GM12891 (cell line): ENCODE measurements at regions not wholly inside any gene's neighbourhood (a gene's known extent, or its start where the extent isn't known, plus 50 kb on each side); places are given as distances from the start of the nearest gene placed in this dataset.

Source experiments
- DNase-seq: peaks from one replicate; pipeline ENCODE4 v3.0.0; 2011; ENCODE audit warnings: low spot score; ENCODE audit not compliant: insufficient read length
- FAIRE-seq: peaks from 2 replicates; lab custom pipeline; 2011; peaks lifted over from hg19 to GRCh38; lab: Jason Lieb, UNC
- PAX5 ChIP-seq: IDR thresholded peaks from 2 replicates; pipeline ENCODE4 v1.6.1; 2011; ENCODE audit warnings: low read length, moderate library complexity, mild to moderate bottlenecking; ENCODE audit not compliant: insufficient read depth, severe bottlenecking
- POLR2A ChIP-seq: IDR thresholded peaks from 2 replicates; pipeline ENCODE4 v1.6.1; 2011; ENCODE audit warnings: low read depth, low read length, control low read depth
- POLR2AphosphoS5 ChIP-seq: IDR thresholded peaks from 2 replicates; pipeline ENCODE4 v1.6.1; 2011; ENCODE audit warnings: low read depth, low read length, control low read depth
- POU2F2 ChIP-seq: IDR thresholded peaks from 2 replicates; pipeline ENCODE4 v1.6.1; 2011; ENCODE audit warnings: low read depth, mild to moderate bottlenecking, control low read depth, low read length, moderate library complexity
- SPI1 ChIP-seq: IDR thresholded peaks from 2 replicates; pipeline ENCODE4 v1.6.1; 2011; ENCODE audit warnings: low read depth, low read length, control low read depth
- TAF1 ChIP-seq: IDR thresholded peaks from 2 replicates; pipeline ENCODE4 v1.6.1; 2011; ENCODE audit warnings: low read depth, low read length, control low read depth

GRCh38 chr13:30016398-30016797, 166.0 kb upstream of the UBL3 start:
- FAIRE-seq (no peak), DNase-seq (no peak)
- no peak for TF ChIP-seq POU2F2
- TF ChIP-seq POLR2AphosphoS5 = no peak
- TF ChIP-seq PAX5 = no peak
- no peak for TF ChIP-seq POLR2A
- no peak for TF ChIP-seq TAF1
- TF ChIP-seq SPI1 = no peak

GRCh38 chr13:30009411-30009810, 159.0 kb upstream of the UBL3 start:
- TF ChIP-seq SPI1 = no peak
- DNase-seq = no peak
- FAIRE-seq = no peak

GRCh38 chr13:30006246-30006645, 155.8 kb upstream of the UBL3 start:
- DNase-seq = no peak
- no peak for FAIRE-seq
- no peak for TF ChIP-seq POU2F2
- no peak for TF ChIP-seq SPI1
- TF ChIP-seq POLR2AphosphoS5 = no peak
- TF ChIP-seq TAF1 = no peak
- no peak for TF ChIP-seq PAX5
- TF ChIP-seq POLR2A = no peak

GRCh38 chr13:30004204-30004603, 153.8 kb upstream of the UBL3 start:
- FAIRE-seq = no peak
- TF ChIP-seq TAF1 = no peak
- TF ChIP-seq POLR2AphosphoS5 = no peak
- TF ChIP-seq POU2F2 = no peak
- DNase-seq = no peak

GRCh38 chr13:30002577-30002976, 152.2 kb upstream of the UBL3 start:
- FAIRE-seq (no peak), DNase-seq (no peak)
- TF ChIP-seq TAF1 = no peak

GRCh38 chr13:30000370-30000765, 150.0 kb upstream of the UBL3 start:
- no peak for DNase-seq
- TF ChIP-seq POU2F2 (no peak), SPI1 (no peak), TAF1 (no peak), POLR2AphosphoS5 (no peak), PAX5 (no peak), POLR2A (no peak)
- FAIRE-seq = no peak

- TF ChIP-seq PAX5 (no peak), SPI1 (no peak), TAF1 (no peak), POLR2AphosphoS5 (no peak), POU2F2 (no peak), POLR2A (no peak)
- FAIRE-seq = no peak
- DNase-seq = no peak
Observed at GRCh38 chr13:29999492-30000369, 149.3 kb upstream of the UBL3 start.

GRCh38 chr13:29996316-29996715, 145.9 kb upstream of the UBL3 start:
- DNase-seq (no peak), FAIRE-seq (no peak)
- no peak for TF ChIP-seq PAX5
- TF ChIP-seq POLR2AphosphoS5 = no peak
- no peak for TF ChIP-seq TAF1
- TF ChIP-seq POLR2A = no peak
- TF ChIP-seq POU2F2 = no peak
- TF ChIP-seq SPI1 = no peak

GRCh38 chr13:29994911-29995595, 144.6 kb upstream of the UBL3 start:
- TF ChIP-seq POLR2A (no peak), TAF1 (no peak), POLR2AphosphoS5 (no peak), PAX5 (no peak), SPI1 (no peak), POU2F2 (no peak)
- DNase-seq (no peak), FAIRE-seq (no peak)
